ENCODE measurements at regions not wholly inside any gene's neighbourhood (a gene's known extent, or its start where the extent isn't known, plus 50 kb on each side); places are given as distances from the start of the nearest gene placed in this dataset.

DNA sequence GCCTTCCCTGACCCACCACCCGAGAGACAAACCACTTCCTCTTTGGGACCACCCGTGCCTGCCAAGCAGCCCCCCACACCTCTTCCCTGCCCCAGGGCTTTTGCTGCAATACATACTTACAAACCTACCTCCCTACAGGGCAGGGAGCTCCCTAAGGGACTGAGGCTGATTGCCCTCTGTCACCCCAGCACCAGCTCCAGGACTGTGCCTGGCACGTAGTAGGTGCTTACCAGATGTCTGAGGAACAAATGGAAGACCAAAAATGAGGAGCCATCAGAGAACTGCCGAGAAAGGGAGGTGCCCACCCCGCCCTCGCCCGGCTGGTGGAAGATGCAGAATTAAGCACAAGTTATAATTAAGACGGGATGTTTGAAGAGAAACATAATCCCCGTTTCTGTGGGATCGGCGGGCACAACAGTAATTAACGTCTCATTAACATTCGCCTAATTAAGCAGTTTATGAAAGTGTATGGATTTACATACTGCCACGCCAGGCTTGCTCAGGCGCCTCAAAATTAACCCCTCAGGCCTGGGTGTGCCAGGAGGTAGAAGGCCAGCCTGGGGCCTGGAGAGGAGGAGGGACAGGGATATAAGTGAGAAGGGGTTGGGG is 130.1 kb upstream of the LINGO1 start:
- TF ChIP-seq, protein P1, sequence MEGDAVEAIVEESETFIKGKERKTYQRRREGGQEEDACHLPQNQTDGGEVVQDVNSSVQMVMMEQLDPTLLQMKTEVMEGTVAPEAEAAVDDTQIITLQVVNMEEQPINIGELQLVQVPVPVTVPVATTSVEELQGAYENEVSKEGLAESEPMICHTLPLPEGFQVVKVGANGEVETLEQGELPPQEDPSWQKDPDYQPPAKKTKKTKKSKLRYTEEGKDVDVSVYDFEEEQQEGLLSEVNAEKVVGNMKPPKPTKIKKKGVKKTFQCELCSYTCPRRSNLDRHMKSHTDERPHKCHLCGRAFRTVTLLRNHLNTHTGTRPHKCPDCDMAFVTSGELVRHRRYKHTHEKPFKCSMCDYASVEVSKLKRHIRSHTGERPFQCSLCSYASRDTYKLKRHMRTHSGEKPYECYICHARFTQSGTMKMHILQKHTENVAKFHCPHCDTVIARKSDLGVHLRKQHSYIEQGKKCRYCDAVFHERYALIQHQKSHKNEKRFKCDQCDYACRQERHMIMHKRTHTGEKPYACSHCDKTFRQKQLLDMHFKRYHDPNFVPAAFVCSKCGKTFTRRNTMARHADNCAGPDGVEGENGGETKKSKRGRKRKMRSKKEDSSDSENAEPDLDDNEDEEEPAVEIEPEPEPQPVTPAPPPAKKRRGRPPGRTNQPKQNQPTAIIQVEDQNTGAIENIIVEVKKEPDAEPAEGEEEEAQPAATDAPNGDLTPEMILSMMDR (IDR thresholded peaks at IDR 0.05) = no peak
- no peak for TF ChIP-seq EZH2 (IDR thresholded peaks at IDR 0.05; ENCODE audit: borderline replicate concordance, insufficient read depth, low read depth, low read length, poor library complexity, severe bottlenecking)

Data from B cell (primary cell).